COLO668 (cell line): ENCODE measurements at regions not wholly inside any gene's neighbourhood (a gene's known extent, or its start where the extent isn't known, plus 50 kb on each side); places are given as distances from the start of the nearest gene placed in this dataset.
"Not testable (repeated sequence)": the region's sequence is repeated elsewhere in the genome, so short reads cannot be mapped to it uniquely, and the experiment has no call there.

Source experiments
- DNase-seq: peaks from one replicate; lab custom pipeline; 2025; ENCODE audit not compliant: unreplicated experiment; lab: John Stamatoyannopoulos, UW

DNA sequence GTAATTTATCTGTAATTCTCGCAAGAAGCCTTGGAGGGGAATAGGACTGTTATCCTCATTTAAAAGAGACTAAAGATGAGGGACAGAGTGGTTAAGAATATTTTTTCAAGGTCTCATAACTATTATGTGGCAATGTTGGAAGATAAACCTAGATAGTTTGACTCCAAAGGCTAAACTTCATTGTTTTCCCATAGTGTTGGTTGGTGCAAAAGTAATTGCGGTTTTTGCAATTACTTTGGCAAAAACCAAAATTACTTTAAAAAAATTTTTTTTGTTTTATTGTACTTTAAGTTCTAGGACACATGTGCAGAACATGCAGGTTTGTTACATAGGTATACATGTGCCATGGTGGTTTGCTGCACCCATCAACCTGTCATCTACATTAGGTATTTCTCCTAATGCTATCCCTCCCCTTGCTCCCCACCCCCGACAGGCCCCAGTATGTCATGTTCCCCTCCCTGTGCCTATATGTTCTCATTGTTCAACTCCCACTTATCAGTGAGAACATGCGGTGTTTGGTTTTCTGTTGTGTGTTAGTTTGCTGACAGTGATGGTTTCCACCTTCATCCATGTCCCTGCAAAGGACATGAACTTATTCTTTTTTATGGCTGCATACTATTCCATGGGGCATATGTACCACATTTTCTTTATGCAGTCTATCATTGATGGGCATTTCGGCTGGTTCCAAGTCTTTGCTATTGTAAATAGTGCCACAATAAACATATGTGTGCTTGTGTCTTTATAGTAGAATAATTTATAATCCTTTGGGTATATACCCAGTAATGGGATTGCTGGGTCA is 72.9 kb upstream of the TBX18 start:
- DNase-seq = not testable (repeated sequence)

- no peak for DNase-seq
These were observed 72.0 kb upstream of the TBX18 start for GRCh38 chr6:84836366-84836765.

GRCh38 chr6:84835340-84835739 is 70.9 kb upstream of the TBX18 start:
- no peak for DNase-seq

- not testable (repeated sequence) for DNase-seq
These were observed 67.5 kb upstream of the TBX18 start for GRCh38 chr6:84831924-84832323.

DNA sequence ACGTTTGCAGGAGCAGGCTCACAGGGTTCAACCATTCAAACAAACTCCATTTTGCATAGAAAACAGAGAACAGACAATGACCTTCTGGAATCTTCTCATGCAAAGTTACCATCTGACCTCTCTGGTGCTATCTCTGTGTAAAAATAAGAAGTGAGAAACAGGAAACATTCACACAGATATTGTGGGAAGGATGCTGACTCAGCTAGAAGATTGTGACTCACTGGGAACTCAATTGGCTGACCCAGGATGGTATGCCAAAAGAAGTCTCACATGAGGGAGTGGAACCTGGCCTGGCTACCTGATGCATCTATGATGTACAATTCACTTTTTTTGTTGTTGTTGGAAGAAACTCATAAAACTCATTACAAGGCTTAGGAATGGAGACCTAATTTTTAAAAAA is 61.1 kb upstream of the TBX18 start:
- DNase-seq = no peak

DNA sequence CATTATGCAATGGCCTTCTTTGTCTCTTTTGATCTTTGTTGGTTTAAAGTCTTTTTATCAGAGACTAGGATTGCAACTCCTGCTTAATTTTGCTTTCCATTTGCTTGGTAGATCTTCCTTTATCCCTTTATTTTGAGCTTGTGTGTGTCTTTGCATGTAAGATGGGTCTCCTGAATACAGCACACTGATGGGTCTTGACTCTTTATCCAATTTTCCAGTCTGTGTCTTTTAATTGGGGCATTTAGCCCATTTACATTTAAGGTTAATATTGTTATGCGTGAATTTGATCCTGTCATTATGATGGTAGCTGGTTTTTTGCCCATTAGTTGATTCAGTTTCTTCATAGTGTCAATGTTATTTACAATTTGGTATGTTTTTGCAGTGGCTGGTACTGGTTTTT is 56.9 kb upstream of the TBX18 start:
- not testable (repeated sequence) for DNase-seq

DNA sequence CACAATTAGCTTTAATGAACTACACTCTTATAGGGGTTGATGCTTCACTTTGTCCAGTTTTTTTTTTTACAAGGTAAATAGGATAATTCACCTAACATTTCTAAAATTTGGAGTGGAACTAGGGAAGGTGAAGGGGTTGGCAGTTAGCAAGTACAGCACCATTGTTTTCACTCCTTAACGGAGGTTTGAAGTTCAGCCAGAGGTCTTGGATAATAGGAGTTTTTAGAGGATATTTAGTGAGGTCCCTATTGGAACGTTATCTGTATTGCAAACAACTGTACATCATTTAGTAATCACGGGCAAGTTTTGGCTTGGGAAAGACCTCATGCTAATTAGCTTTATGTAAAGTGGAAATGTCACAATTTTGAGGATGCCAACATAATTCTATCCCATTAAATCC is 52.3 kb upstream of the TBX18 start:
- no peak for DNase-seq

GRCh38 chr6:84815896-84816735 is 51.7 kb upstream of the TBX18 start:
- DNase-seq = no peak
